ENCODE measurements at regions not wholly inside any gene's neighbourhood (a gene's known extent, or its start where the extent isn't known, plus 50 kb on each side); places are given as distances from the start of the nearest gene placed in this dataset.
A peak's percentile ranks its signal among the peaks of the same experiment; 100 is the strongest.
"Not testable (repeated sequence)": the region's sequence is repeated elsewhere in the genome, so short reads cannot be mapped to it uniquely, and the experiment has no call there.

GRCh38 chr5:138647794-138648410, 72.7 kb upstream of the HSPA9 start:
- no peak for DNase-seq (ENCODE audit: low spot score)

- no peak for DNase-seq (ENCODE audit: low spot score)
Observed at GRCh38 chr5:138647261-138647788, 72.1 kb upstream of the HSPA9 start.

- no peak for DNase-seq (ENCODE audit: low spot score)
Observed at GRCh38 chr5:138646671-138647070, 71.5 kb upstream of the HSPA9 start.

- no peak for DNase-seq (ENCODE audit: low spot score)
Observed at GRCh38 chr5:138645778-138646575, 70.8 kb upstream of the HSPA9 start.

- no peak for DNase-seq (ENCODE audit: low spot score)
Observed at GRCh38 chr5:138643040-138643791, 68.0 kb upstream of the HSPA9 start.

GRCh38 chr5:138641547-138642298, 66.5 kb upstream of the HSPA9 start:
- peak; percentile 78 for DNase-seq (ENCODE audit: low spot score)

GRCh38 chr5:138640646-138641254, 65.5 kb upstream of the HSPA9 start:
- no peak for DNase-seq (ENCODE audit: low spot score)

GRCh38 chr5:138640138-138640537, 64.9 kb upstream of the HSPA9 start:
- DNase-seq (ENCODE audit: low spot score), result no peak

GRCh38 chr5:138639326-138639725, 64.1 kb upstream of the HSPA9 start:
- DNase-seq (ENCODE audit: low spot score), result no peak

- DNase-seq (ENCODE audit: low spot score), result no peak
Observed at GRCh38 chr5:138637256-138637655, 62.1 kb upstream of the HSPA9 start.

GRCh38 chr5:138636398-138636944, 61.3 kb upstream of the HSPA9 start:
- no peak for DNase-seq (ENCODE audit: low spot score)

GRCh38 chr5:138635708-138636107, 60.5 kb upstream of the HSPA9 start:
- no peak for DNase-seq (ENCODE audit: low spot score)

GRCh38 chr5:138635265-138635664, 60.1 kb upstream of the HSPA9 start:
- DNase-seq (ENCODE audit: low spot score), result no peak

GRCh38 chr5:138634804-138635203, 59.6 kb upstream of the HSPA9 start:
- DNase-seq (ENCODE audit: low spot score), result not testable (repeated sequence)

- DNase-seq (ENCODE audit: low spot score), result peak; percentile 77
Observed at GRCh38 chr5:138632900-138633489, 57.8 kb upstream of the HSPA9 start.

GRCh38 chr5:138631096-138631928, 56.1 kb upstream of the HSPA9 start:
- no peak for DNase-seq (ENCODE audit: low spot score)

GRCh38 chr5:138629392-138629791, 54.2 kb upstream of the HSPA9 start:
- DNase-seq (ENCODE audit: low spot score), result no peak

- no peak for DNase-seq (ENCODE audit: low spot score)
Observed at GRCh38 chr5:138626333-138626944, 51.2 kb upstream of the HSPA9 start.

GRCh38 chr5:138625134-138625533, 49.9 kb upstream of the HSPA9 start:
- no peak for DNase-seq (ENCODE audit: low spot score)
